ENCODE measurements at regions not wholly inside any gene's neighbourhood (a gene's known extent, or its start where the extent isn't known, plus 50 kb on each side); places are given as distances from the start of the nearest gene placed in this dataset.

DNA sequence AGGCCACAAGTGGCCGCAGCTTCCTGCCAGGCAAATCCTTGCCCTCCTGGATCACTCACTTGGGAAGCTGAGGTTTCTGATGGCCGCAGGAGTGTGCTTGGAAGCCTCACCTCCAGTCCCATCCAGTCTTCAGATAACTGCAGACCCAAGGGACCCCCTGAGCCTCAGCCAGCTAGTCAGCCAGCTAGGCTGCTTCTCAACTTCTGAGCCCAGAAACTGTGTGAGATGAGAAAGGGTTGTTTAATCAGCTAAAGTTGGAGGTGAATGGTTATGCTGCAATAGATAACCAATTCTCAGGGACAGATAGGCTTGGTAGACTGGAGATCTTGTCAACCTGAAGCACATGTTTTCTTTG is 96.9 kb downstream of the THBS2 start:
- TF ChIP-seq, protein P1, sequence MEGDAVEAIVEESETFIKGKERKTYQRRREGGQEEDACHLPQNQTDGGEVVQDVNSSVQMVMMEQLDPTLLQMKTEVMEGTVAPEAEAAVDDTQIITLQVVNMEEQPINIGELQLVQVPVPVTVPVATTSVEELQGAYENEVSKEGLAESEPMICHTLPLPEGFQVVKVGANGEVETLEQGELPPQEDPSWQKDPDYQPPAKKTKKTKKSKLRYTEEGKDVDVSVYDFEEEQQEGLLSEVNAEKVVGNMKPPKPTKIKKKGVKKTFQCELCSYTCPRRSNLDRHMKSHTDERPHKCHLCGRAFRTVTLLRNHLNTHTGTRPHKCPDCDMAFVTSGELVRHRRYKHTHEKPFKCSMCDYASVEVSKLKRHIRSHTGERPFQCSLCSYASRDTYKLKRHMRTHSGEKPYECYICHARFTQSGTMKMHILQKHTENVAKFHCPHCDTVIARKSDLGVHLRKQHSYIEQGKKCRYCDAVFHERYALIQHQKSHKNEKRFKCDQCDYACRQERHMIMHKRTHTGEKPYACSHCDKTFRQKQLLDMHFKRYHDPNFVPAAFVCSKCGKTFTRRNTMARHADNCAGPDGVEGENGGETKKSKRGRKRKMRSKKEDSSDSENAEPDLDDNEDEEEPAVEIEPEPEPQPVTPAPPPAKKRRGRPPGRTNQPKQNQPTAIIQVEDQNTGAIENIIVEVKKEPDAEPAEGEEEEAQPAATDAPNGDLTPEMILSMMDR (conservative IDR thresholded peaks at IDR 0.05): no peak
- no peak for TF ChIP-seq ZFX (IDR thresholded peaks at IDR 0.05)
